ENCODE measurements at regions not wholly inside any gene's neighbourhood (a gene's known extent, or its start where the extent isn't known, plus 50 kb on each side); places are given as distances from the start of the nearest gene placed in this dataset.
"Not testable (repeated sequence)": the region's sequence is repeated elsewhere in the genome, so short reads cannot be mapped to it uniquely, and the experiment has no call there.

DNA sequence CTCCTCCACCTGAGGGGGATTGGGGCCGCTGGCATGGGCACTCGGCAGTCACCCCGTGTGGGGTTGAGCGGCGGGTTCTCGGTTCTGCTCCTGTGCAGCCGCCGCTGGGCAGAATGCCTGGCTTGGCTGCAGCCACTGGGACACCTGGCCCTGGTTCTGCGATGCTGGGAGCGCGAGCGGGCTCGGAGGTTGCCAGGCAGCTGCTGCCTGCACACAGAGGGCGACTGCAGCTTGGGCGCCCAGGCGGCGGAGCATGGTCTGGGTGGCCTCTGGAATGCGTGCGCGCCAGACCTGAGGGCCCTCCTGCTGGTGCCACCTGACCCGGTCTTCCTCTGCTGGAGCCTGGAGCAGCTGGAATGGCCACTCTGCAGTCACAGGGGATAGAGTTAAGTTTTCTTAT lies 85.1 kb upstream of the CCDC180 start:
- TF ChIP-seq, protein P1, sequence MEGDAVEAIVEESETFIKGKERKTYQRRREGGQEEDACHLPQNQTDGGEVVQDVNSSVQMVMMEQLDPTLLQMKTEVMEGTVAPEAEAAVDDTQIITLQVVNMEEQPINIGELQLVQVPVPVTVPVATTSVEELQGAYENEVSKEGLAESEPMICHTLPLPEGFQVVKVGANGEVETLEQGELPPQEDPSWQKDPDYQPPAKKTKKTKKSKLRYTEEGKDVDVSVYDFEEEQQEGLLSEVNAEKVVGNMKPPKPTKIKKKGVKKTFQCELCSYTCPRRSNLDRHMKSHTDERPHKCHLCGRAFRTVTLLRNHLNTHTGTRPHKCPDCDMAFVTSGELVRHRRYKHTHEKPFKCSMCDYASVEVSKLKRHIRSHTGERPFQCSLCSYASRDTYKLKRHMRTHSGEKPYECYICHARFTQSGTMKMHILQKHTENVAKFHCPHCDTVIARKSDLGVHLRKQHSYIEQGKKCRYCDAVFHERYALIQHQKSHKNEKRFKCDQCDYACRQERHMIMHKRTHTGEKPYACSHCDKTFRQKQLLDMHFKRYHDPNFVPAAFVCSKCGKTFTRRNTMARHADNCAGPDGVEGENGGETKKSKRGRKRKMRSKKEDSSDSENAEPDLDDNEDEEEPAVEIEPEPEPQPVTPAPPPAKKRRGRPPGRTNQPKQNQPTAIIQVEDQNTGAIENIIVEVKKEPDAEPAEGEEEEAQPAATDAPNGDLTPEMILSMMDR (IDR thresholded peaks at IDR 0.05) = not testable (repeated sequence)
- not testable (repeated sequence) for TF ChIP-seq POLR2A (IDR thresholded peaks at IDR 0.05; ENCODE audit: low read depth); POLR2AphosphoS5 (IDR thresholded peaks at IDR 0.05)

Measured in esophagus muscularis mucosa (tissue), 3 donors.